GM06990 (cell line): ENCODE measurements at regions not wholly inside any gene's neighbourhood (a gene's known extent, or its start where the extent isn't known, plus 50 kb on each side); places are given as distances from the start of the nearest gene placed in this dataset.
"Not testable (repeated sequence)": the region's sequence is repeated elsewhere in the genome, so short reads cannot be mapped to it uniquely, and the experiment has no call there.

ENCODE experiments used
- DNase-seq: peaks from one replicate; pipeline ENCODE4 v3.0.0-alpha.2; 2011; ENCODE audit not compliant: insufficient read length; ENCODE audit errors: extremely low read depth
- H3K27me3 ChIP-seq: replicated peaks from 2 replicates; pipeline ENCODE4 v1.6.0; 2011; ENCODE audit warnings: low read length; ENCODE audit not compliant: control insufficient read depth, insufficient read depth
- H3K36me3 ChIP-seq: 2 replicates; pipeline ENCODE4 v1.5.1; 2011; ENCODE audit warnings: low read length; ENCODE audit not compliant: control insufficient read depth, insufficient read depth
- H3K4me3 ChIP-seq: replicated peaks from 2 replicates; pipeline ENCODE4 v1.5.1; 2011; ENCODE audit warnings: low read depth, mild to moderate bottlenecking, control low read depth, low read length
- CTCF ChIP-seq: IDR thresholded peaks from 2 replicates; pipeline ENCODE4 v1.5.1; 2011; ENCODE audit warnings: low read length, control low read depth, mild to moderate bottlenecking, inconsistent platforms; ENCODE audit not compliant: insufficient read depth, poor library complexity, severe bottlenecking

GRCh38 chrX:114221445-114221844, 362.4 kb upstream of the HTR2C start:
- no peak for DNase-seq
- Histone ChIP-seq H3K4me3 (no peak overlapping the region), H3K36me3 (no peaks in the 10 kb centered on the region), H3K27me3 (no peaks in the 10 kb centered on the region)
- no peak for TF ChIP-seq CTCF

GRCh38 chrX:114210879-114211278, 373.0 kb upstream of the HTR2C start:
- Histone ChIP-seq H3K27me3 (no peaks in the 10 kb centered on the region), H3K4me3 (no peak overlapping the region), H3K36me3 (no peaks in the 10 kb centered on the region)
- DNase-seq = no peak
- no peak for TF ChIP-seq CTCF

- no peak for DNase-seq
- Histone ChIP-seq H3K4me3 (no peak overlapping the region), H3K27me3 (no peaks in the 10 kb centered on the region), H3K36me3 (no peaks in the 10 kb centered on the region)
- TF ChIP-seq CTCF = no peak
These were observed 382.3 kb upstream of the HTR2C start for GRCh38 chrX:114201622-114202021.

- DNase-seq = no peak
- H3K36me3 ChIP-seq = no peaks in the 10 kb centered on the region
- H3K4me3 ChIP-seq = no peak overlapping the region
- TF ChIP-seq CTCF = no peak
- H3K27me3 ChIP-seq = no peaks in the 10 kb centered on the region
These were observed 402.7 kb upstream of the HTR2C start for GRCh38 chrX:114181195-114181594.

GRCh38 chrX:114178126-114178525, 405.8 kb upstream of the HTR2C start:
- no peaks in the 10 kb centered on the region for H3K36me3 ChIP-seq
- no peak overlapping the region for H3K4me3 ChIP-seq
- TF ChIP-seq CTCF = no peak
- no peaks in the 10 kb centered on the region for H3K27me3 ChIP-seq
- DNase-seq = no peak

- H3K36me3 ChIP-seq, H3K4me3 ChIP-seq, H3K27me3 ChIP-seq, DNase-seq: not testable (repeated sequence)
These were observed 416.6 kb upstream of the HTR2C start for GRCh38 chrX:114167276-114167675.

GRCh38 chrX:114166601-114167000, 417.3 kb upstream of the HTR2C start:
- Histone ChIP-seq H3K36me3 (no peaks in the 10 kb centered on the region), H3K4me3 (no peak overlapping the region), H3K27me3 (no peaks in the 10 kb centered on the region)
- TF ChIP-seq CTCF = no peak
- no peak for DNase-seq
